NCI-H187 (cell line): ENCODE measurements at regions not wholly inside any gene's neighbourhood (a gene's known extent, or its start where the extent isn't known, plus 50 kb on each side); places are given as distances from the start of the nearest gene placed in this dataset.

Experiments
- DNase-seq, 2 experiments: peaks; one replicate each; lab custom pipeline; 2025; lab: John Stamatoyannopoulos, UW

DNA sequence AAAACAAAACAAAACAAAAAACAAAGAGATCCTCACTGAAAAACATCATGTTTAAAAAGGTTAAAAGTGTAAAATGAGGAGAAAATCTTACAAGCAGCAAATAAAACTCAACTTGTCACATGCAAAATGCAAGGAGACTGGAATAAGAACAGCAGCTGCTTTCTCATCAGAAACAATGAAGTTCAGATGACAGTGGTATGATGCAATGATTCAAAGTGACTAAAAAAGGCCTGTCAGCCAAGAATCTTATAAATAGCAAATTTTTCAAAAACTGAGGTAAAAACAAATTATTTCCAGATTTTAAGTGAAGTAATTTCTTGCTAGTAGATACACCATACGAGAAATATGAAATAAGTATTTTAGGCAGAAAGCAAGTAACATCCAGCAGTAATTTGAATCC is 68.6 kb upstream of the EPHA3 start:
- no peak for DNase-seq

- no peak for DNase-seq
Measured at GRCh38 chr3:89042236-89042835, 65.1 kb upstream of the EPHA3 start.

DNA sequence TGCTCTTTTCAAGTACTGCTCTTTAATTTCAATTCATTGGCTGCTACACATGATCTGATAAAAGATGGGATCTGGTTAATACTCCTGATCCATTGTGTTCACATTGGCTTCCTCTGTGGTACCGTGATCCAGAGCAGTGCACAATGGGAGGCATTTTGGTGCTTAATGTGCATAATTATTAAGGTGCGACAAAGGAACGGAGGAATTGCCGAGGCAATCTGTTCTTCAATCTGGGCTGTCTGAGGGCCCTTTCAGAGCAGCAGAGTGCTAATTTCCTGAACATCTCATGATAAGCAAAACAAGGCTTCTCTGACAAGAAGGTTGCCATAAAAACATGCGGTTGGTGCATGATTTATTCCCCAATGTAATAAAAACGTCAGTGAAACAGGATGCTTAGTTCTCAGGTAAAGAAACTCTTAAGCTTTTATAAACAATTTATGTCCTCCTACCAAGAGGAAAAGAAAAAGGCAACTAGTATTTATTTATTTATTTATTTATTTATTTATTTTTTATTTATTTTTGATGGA is 64.0 kb upstream of the EPHA3 start:
- no peak for DNase-seq

DNA sequence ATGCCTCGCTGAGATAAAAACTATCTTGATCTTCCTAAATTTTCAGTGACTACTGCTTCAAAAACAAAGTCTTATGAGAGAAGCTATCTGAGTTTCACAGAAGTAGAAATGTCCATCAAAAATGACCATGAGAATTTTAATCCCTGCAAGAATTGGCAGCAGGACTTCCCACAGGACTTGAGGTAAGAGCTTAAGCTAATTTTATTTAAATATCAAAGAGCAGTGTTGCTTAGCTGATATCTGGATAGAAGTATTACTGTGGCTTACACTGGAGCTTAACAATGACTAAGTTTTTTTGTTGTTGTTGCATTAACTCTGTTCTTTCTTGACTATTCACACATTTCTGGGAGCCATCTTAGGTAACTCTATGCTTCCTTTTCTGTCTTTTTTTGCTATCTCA is 60.8 kb upstream of the EPHA3 start:
- no peak for DNase-seq

DNA sequence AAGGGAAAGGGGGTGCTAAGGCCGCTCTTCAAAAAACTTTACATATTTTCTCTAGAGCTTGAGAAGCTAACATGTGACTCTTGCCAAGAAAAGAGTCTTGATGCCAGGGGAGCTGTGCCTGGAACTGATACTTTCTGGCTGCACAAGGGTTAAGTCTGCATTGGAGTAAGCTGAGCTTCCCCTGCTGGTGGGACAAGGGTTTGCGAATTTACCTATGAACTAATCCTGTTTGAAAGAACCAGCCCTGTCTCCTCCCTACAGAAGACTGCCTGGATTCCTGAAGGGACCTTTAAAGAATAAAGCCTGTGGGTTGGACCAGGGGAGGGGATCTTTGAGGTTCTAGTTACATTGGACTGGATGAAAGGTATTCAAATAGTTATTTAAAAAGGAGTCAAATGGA is 58.3 kb upstream of the EPHA3 start:
- DNase-seq: no peak

DNA sequence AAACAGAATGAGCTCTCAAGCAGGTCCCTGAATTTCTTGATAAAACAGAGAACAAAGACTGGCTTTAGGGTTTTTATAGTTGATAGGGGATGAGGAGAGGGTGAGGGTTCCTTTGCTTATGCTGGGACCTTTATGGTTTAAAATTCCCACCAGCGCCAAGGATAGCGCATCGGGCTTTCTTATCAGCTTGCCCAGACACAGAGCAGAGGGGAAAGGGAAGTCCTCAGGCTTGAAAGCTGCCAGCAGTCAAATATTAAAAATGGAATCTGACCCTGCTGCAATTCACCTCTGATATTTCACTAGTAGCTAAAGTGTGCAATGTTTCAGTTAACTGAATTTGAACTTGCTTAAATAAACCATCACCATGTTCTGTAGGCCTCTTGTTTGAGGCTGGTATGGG is 55.0 kb upstream of the EPHA3 start:
- no peak for DNase-seq

DNA sequence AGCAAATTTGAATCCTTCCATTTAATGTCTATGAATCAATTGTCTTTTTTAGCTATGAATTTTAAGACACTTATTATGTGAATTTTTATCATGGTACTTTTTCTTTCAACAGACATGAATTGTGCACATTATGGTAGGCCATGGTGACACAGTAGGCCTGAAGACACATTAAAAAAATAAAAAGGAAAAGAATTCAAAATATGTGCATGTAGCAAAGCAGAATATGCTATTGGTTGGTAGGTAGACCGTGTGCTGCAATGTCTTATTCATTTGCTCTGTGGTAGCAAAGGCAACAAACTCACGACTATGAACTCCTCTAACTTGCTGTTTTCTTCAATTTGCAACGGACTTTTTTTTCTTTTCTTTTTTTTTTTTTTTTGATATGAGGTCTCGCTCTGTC is 50.0 kb upstream of the EPHA3 start:
- no peak for DNase-seq
